Peyer's patch (tissue), 4 donors: ENCODE measurements at regions not wholly inside any gene's neighbourhood (a gene's known extent, or its start where the extent isn't known, plus 50 kb on each side); places are given as distances from the start of the nearest gene placed in this dataset.

ENCODE experiments used
- DNase-seq, 3 donors: peaks; one replicate each; pipeline ENCODE4 v3.0.0-alpha.2; 2017 to 2019
- H3K27ac ChIP-seq, 4 donors: fragments of 200-600 bp; sonication (generic); one replicate each; pipeline ENCODE4 v1.5.1; 2016 to 2019
- H3K27me3 ChIP-seq, 2 donors: fragments of 200-600 bp; sonication (generic); one replicate each; pipeline ENCODE4 v1.5.1; 2019
- H3K36me3 ChIP-seq, 3 donors: fragments of 200-600 bp; sonication (generic); one replicate each; pipeline ENCODE4 v1.5.1; 2016 to 2019
- H3K4me1 ChIP-seq, 4 donors: fragments of 200-600 bp; sonication (generic); one replicate each; pipeline ENCODE4 v1.5.1; 2016 to 2019
- H3K4me3 ChIP-seq, 4 donors: fragments of 200-600 bp; sonication (generic); 1 replicate in 3 of 4; 2 replicates in 1 of 4; pipeline ENCODE4 v1.5.1; 2016 to 2019; ENCODE audit warnings: mild to moderate bottlenecking in 1 of 4
- H3K9me3 ChIP-seq, 4 donors: fragments of 200-600 bp; sonication (generic); one replicate each; pipeline ENCODE4 v1.5.1; 2016 to 2019; ENCODE audit warnings: mild to moderate bottlenecking in 1 of 4
- POLR2A ChIP-seq, 2 donors: fragments of 450-650 bp; IDR thresholded peaks; one replicate each; pipeline ENCODE4 v1.5.1; 2017; ENCODE audit warnings: antibody characterized with exemption in 2 of 2, mild to moderate bottlenecking in 2 of 2, moderate library complexity in 2 of 2
- TF ChIP-seq, protein P1 (sequence below), 6 experiments: fragments of 450-650 bp in 4 of 6; fragments of 200-600 bp in 2 of 6; sonication (generic) in 1 of 6; IDR thresholded peaks; one replicate each; pipeline ENCODE4 v1.5.1; 2017 to 2019; ENCODE audit warnings: antibody characterized with exemption in 6 of 6, mild to moderate bottlenecking in 3 of 6, moderate library complexity in 1 of 6

DNA sequence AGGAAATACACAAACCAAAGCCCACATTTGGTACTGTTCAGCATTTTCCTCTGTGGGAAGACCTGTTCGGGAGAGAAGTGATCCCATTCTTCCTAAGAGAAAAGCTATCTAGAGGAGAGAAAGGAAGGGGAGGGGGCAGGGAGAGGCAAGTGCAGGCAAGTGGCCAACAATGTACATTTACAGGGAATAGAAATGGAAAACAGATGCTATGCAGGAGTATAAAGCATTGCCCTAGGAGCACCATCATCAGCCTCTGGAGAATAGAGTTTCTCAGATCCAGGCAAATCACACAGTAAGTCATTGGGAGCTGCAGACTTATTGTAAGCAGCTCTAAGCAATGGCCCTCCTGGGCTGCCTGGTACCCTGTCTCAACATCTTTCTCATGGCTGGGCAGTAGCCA is 424.4 kb upstream of the AUTS2 start:
- TF ChIP-seq, protein P1, sequence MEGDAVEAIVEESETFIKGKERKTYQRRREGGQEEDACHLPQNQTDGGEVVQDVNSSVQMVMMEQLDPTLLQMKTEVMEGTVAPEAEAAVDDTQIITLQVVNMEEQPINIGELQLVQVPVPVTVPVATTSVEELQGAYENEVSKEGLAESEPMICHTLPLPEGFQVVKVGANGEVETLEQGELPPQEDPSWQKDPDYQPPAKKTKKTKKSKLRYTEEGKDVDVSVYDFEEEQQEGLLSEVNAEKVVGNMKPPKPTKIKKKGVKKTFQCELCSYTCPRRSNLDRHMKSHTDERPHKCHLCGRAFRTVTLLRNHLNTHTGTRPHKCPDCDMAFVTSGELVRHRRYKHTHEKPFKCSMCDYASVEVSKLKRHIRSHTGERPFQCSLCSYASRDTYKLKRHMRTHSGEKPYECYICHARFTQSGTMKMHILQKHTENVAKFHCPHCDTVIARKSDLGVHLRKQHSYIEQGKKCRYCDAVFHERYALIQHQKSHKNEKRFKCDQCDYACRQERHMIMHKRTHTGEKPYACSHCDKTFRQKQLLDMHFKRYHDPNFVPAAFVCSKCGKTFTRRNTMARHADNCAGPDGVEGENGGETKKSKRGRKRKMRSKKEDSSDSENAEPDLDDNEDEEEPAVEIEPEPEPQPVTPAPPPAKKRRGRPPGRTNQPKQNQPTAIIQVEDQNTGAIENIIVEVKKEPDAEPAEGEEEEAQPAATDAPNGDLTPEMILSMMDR (IDR thresholded peaks at IDR 0.05), result no peak
- no peak for TF ChIP-seq POLR2A (IDR thresholded peaks at IDR 0.05)
- Histone ChIP-seq H3K4me1 (no peaks in the 10 kb centered on the region), H3K27me3 (no peaks in the 10 kb centered on the region), H3K27ac (no peak overlapping the region), H3K4me3 (no peak overlapping the region), H3K36me3 (no peaks in the 10 kb centered on the region), H3K9me3 (no peaks in the 10 kb centered on the region)
- DNase-seq, result no peak

DNA sequence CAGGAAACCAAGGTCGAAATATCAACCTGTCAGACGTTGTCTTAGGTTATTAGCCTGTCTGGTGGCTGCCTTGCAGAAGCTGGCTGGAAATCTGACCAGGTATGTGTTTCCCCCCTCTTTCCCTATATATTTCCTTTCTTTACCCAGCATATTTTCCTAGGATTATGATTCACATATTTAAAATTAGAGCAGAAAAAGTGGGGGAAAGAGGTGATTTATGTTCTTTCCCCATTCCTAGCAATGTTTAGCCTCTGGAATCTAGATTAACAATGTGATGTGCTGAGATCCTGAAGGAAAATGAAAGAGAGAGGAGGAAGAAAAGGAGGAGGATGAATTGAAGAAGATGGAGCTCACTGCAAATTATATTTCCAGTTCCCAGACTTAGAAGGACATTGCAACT is 421.4 kb upstream of the AUTS2 start:
- H3K27ac ChIP-seq, result no peak overlapping the region
- DNase-seq, result no peak
- TF ChIP-seq POLR2A (IDR thresholded peaks at IDR 0.05), result no peak
- TF ChIP-seq, protein P1 (IDR thresholded peaks at IDR 0.05), result no peak
- H3K36me3 ChIP-seq, result no peaks in the 10 kb centered on the region
- H3K4me3 ChIP-seq, result no peak overlapping the region
- H3K4me1 ChIP-seq, result no peaks in the 10 kb centered on the region
- no peaks in the 10 kb centered on the region for H3K27me3 ChIP-seq
- H3K9me3 ChIP-seq, result no peaks in the 10 kb centered on the region

DNA sequence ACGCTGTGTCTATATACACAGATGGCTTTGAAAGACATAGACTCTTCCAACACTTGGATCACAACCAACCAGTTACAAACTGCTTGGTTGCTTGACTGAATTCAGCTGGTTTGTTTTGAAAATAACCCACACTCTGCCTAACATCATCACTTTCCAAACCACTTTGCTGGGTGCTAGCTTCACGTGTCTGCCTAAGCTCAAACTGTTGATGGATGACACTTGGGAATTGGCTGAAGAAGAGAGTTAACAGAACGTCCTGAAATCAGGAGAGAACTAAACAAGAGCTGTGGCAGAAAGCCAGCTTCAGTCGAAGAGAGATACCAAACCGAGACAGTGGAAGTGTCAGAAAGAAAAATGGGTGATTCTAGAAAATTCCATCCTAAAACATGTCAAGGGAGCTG is 420.8 kb upstream of the AUTS2 start:
- no peak for DNase-seq
- TF ChIP-seq, protein P1 (IDR thresholded peaks at IDR 0.05), result no peak
- no peak for TF ChIP-seq POLR2A (IDR thresholded peaks at IDR 0.05)
- Histone ChIP-seq H3K27ac (peak overlapping the region in 1 of 4 donors; percentile 35), H3K36me3 (no peaks in the 10 kb centered on the region), H3K9me3 (no peaks in the 10 kb centered on the region), H3K4me3 (no peak overlapping the region), H3K4me1 (no peaks in the 10 kb centered on the region), H3K27me3 (no peaks in the 10 kb centered on the region)

DNA sequence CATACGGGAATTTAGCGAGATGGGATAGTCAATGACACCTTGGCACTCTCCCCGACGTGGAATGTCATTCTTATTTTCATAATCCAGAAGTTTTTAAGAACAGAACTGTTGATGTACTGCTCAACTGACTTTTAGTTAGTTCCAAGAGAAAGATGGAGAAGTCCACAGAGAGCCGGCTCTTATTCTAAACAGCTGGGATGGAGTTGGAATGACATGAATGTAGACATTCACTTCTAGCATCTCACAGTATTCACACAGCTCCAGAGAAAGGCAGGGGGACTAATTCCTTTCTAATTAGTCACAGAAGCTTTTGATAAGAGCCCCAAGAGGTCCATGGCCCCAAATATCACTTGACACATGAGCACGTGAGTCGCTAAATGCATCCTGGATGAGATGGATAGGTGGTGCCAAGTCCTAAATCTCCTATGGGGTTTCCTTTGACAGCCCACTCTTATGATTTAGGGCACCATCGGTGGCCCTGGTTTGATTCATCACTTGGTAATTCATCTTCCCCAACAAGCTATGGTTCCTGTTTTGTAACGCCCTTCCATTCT is 420.3 kb upstream of the AUTS2 start:
- Histone ChIP-seq H3K27me3 (no peaks in the 10 kb centered on the region), H3K9me3 (no peaks in the 10 kb centered on the region), H3K27ac (peak overlapping the region in 1 of 4 donors; percentile 35), H3K4me1 (no peaks in the 10 kb centered on the region), H3K36me3 (no peaks in the 10 kb centered on the region), H3K4me3 (no peak overlapping the region)
- TF ChIP-seq, protein P1 (IDR thresholded peaks at IDR 0.05), result no peak
- no peak for TF ChIP-seq POLR2A (IDR thresholded peaks at IDR 0.05)
- no peak for DNase-seq

DNA sequence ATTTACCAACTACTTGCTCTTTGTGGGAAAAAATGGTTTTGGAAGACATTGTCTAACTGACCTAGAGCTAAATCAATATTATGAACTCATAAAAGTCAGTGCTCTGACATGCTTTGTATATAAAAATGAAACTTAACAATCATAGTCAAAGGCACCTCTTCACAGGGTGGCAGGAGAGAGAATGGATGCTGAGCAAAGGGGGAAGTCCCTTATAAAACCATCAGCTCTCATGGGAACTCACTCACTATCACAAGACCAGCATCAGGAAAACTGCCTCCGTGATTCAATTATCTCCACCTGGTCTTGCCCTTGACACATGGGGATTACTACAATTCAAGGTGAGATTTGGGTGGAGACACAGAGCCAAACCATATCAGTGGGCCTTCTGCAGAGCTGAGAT is 417.6 kb upstream of the AUTS2 start:
- Histone ChIP-seq H3K27ac (no peak overlapping the region), H3K36me3 (no peaks in the 10 kb centered on the region), H3K27me3 (no peaks in the 10 kb centered on the region), H3K9me3 (no peaks in the 10 kb centered on the region), H3K4me3 (no peak overlapping the region), H3K4me1 (no peaks in the 10 kb centered on the region)
- TF ChIP-seq, protein P1 (IDR thresholded peaks at IDR 0.05), result no peak
- no peak for TF ChIP-seq POLR2A (IDR thresholded peaks at IDR 0.05)
- DNase-seq, result no peak
